ENCODE measurements at regions not wholly inside any gene's neighbourhood (a gene's known extent, or its start where the extent isn't known, plus 50 kb on each side); places are given as distances from the start of the nearest gene placed in this dataset.

- Histone ChIP-seq H3K36me3 (ENCODE audit: control insufficient read depth in 2 of 3, insufficient read depth in 3 of 3, low read length in 3 of 3) (no peaks in the 10 kb centered on the region), H3K4me1 (ENCODE audit: control insufficient read depth in 2 of 3, insufficient read depth in 2 of 3, low read depth in 1 of 3, low read length in 3 of 3) (no peaks in the 10 kb centered on the region), H3K27ac (ENCODE audit: low read depth in 2 of 2, low read length in 2 of 2) (no peak overlapping the region), H3K27me3 (ENCODE audit: control insufficient read depth, insufficient read depth, low read length) (no peaks in the 10 kb centered on the region), H3K9ac (ENCODE audit: low read length in 3 of 3) (no peak overlapping the region), H3K9me3 (ENCODE audit: control insufficient read depth in 2 of 3, insufficient read depth in 1 of 3, low read length in 3 of 3) (no peaks in the 10 kb centered on the region), H3K4me3 (ENCODE audit: low read length in 3 of 3) (no peak overlapping the region)
- DNase-seq (no peak), FAIRE-seq (no peak)
- intact Hi-C loops (cut with DNase I): no loop called here
- TF ChIP-seq, protein P1, sequence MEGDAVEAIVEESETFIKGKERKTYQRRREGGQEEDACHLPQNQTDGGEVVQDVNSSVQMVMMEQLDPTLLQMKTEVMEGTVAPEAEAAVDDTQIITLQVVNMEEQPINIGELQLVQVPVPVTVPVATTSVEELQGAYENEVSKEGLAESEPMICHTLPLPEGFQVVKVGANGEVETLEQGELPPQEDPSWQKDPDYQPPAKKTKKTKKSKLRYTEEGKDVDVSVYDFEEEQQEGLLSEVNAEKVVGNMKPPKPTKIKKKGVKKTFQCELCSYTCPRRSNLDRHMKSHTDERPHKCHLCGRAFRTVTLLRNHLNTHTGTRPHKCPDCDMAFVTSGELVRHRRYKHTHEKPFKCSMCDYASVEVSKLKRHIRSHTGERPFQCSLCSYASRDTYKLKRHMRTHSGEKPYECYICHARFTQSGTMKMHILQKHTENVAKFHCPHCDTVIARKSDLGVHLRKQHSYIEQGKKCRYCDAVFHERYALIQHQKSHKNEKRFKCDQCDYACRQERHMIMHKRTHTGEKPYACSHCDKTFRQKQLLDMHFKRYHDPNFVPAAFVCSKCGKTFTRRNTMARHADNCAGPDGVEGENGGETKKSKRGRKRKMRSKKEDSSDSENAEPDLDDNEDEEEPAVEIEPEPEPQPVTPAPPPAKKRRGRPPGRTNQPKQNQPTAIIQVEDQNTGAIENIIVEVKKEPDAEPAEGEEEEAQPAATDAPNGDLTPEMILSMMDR (IDR thresholded peaks at IDR 0.05; ENCODE audit: borderline replicate concordance, extremely low read depth, insufficient read depth): no peak
Observed at GRCh38 chr10:20399772-20400171, 497.3 kb downstream of the NEBL start.

DNA sequence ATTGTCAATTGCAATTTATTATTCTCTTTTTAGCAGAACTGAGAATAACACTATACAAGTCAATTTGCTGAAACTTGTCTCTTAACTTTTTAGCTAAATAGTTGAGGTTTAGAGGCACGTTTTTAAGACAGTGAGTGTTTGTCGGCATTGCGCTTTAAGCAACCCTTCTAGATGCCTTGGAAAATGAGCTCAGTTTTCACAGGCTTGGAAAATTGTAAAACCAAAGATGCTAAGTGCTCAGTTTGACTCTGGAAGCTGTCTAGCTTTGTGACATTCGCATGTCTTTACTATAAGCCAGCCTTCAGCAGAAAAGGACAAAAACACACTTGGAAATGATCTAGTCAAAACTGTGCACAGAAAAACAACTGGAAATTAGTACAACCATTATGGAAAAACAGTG lies 500.4 kb downstream of the NEBL start:
- Histone ChIP-seq H3K9ac (ENCODE audit: low read length in 3 of 3) (no peak overlapping the region), H3K36me3 (ENCODE audit: control insufficient read depth in 2 of 3, insufficient read depth in 3 of 3, low read length in 3 of 3) (no peaks in the 10 kb centered on the region), H3K9me3 (ENCODE audit: control insufficient read depth in 2 of 3, insufficient read depth in 1 of 3, low read length in 3 of 3) (no peaks in the 10 kb centered on the region), H3K4me3 (ENCODE audit: low read length in 3 of 3) (no peak overlapping the region), H3K27me3 (ENCODE audit: control insufficient read depth, insufficient read depth, low read length) (no peaks in the 10 kb centered on the region), H3K4me1 (ENCODE audit: control insufficient read depth in 2 of 3, insufficient read depth in 2 of 3, low read depth in 1 of 3, low read length in 3 of 3) (no peaks in the 10 kb centered on the region), H3K27ac (ENCODE audit: low read depth in 2 of 2, low read length in 2 of 2) (no peak overlapping the region)
- DNase-seq (no peak), FAIRE-seq (no peak)
- intact Hi-C loops (cut with DNase I): no loop called here
- TF ChIP-seq, protein P1 (IDR thresholded peaks at IDR 0.05; ENCODE audit: borderline replicate concordance, extremely low read depth, insufficient read depth): no peak

DNA sequence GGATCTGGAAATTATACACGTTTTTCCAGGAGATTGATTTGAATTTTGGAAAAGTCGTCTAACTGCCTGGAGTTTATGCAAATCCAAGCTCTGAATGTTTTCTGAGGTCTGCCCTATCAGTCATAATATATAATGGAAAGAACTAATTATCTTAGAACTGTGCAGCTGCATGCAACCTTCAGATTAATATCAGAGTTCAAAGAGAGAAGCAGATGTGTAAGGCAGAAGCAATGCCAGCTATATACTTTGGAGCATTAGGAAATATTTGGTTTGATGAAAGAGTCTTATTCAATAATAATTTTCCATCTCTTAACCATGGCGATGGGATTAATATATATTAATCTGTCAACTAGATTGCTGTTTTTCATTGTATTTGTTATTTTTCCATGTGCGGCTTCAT lies 500.9 kb downstream of the NEBL start:
- H3K4me3 ChIP-seq (ENCODE audit: low read length in 3 of 3): no peak overlapping the region
- no peaks in the 10 kb centered on the region for H3K4me1 ChIP-seq (ENCODE audit: control insufficient read depth in 2 of 3, insufficient read depth in 2 of 3, low read depth in 1 of 3, low read length in 3 of 3)
- FAIRE-seq (no peak), DNase-seq (no peak)
- no peak overlapping the region for H3K27ac ChIP-seq (ENCODE audit: low read depth in 2 of 2, low read length in 2 of 2)
- H3K27me3 ChIP-seq (ENCODE audit: control insufficient read depth, insufficient read depth, low read length): no peaks in the 10 kb centered on the region
- TF ChIP-seq, protein P1 (IDR thresholded peaks at IDR 0.05; ENCODE audit: borderline replicate concordance, extremely low read depth, insufficient read depth): no peak
- H3K9ac ChIP-seq (ENCODE audit: low read length in 3 of 3): no peak overlapping the region
- intact Hi-C loops (cut with DNase I): no loop called here
- H3K9me3 ChIP-seq (ENCODE audit: control insufficient read depth in 2 of 3, insufficient read depth in 1 of 3, low read length in 3 of 3): no peaks in the 10 kb centered on the region
- no peaks in the 10 kb centered on the region for H3K36me3 ChIP-seq (ENCODE audit: control insufficient read depth in 2 of 3, insufficient read depth in 3 of 3, low read length in 3 of 3)

GRCh38 chr10:20391629-20392028 lies 505.5 kb downstream of the NEBL start:
- H3K9me3 ChIP-seq (ENCODE audit: control insufficient read depth in 2 of 3, insufficient read depth in 1 of 3, low read length in 3 of 3): no peaks in the 10 kb centered on the region
- intact Hi-C loops (cut with DNase I): no loop called here
- H3K36me3 ChIP-seq (ENCODE audit: control insufficient read depth in 2 of 3, insufficient read depth in 3 of 3, low read length in 3 of 3): no peaks in the 10 kb centered on the region
- FAIRE-seq (no peak), DNase-seq (no peak)
- H3K9ac ChIP-seq (ENCODE audit: low read length in 3 of 3): no peak overlapping the region
- TF ChIP-seq, protein P1 (IDR thresholded peaks at IDR 0.05; ENCODE audit: borderline replicate concordance, extremely low read depth, insufficient read depth): no peak
- no peaks in the 10 kb centered on the region for H3K27me3 ChIP-seq (ENCODE audit: control insufficient read depth, insufficient read depth, low read length)
- H3K4me3 ChIP-seq (ENCODE audit: low read length in 3 of 3): no peak overlapping the region
- no peaks in the 10 kb centered on the region for H3K4me1 ChIP-seq (ENCODE audit: control insufficient read depth in 2 of 3, insufficient read depth in 2 of 3, low read depth in 1 of 3, low read length in 3 of 3)
- H3K27ac ChIP-seq (ENCODE audit: low read depth in 2 of 2, low read length in 2 of 2): no peak overlapping the region
